ENCODE measurements at regions not wholly inside any gene's neighbourhood (a gene's known extent, or its start where the extent isn't known, plus 50 kb on each side); places are given as distances from the start of the nearest gene placed in this dataset.

DNA sequence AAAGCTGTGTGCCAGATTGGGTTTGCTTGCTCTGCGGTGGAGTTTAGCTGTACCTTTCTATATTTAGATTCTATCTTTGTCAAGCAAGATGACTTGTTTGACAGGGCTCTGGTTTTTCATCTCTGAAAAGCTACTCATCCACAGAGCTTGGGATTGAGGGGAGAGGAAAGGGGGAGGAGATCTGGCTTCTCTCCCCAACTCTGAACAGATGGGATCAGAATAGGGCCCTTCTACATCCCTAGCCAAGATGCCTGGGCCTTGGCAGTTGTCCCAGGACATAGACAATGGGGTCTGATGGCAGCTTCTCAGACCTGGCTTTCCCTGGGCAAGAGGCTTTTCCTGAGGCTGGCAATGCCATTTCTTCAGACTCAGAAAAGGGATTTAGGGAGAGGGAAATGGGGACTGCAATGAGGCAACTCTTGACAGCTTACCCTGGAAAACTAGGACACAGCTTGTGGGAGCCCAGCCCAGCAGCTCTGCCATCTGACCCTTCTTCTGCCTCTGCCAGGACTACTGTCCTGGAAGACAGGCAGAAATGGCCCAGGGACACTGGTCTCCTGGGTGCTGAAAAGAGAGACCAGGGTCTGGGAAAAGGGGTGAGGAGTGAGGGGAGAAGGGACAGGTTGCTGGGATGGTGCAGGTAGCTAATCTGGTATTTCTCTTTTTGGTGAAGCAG, 50.2 kb upstream of the ASTN2 start:
- no TSS peak for BruUV-seq (replicated peaks)
- H4K20me1 ChIP-seq (ENCODE audit: insufficient read depth, low read length) = no peaks in the 10 kb centered on the region
- H3K79me2 ChIP-seq (ENCODE audit: insufficient read depth, low read depth, low read length) = no peaks in the 10 kb centered on the region
- H2AFZ ChIP-seq (ENCODE audit: low read length) = no peak overlapping the region
- H3K9me3 ChIP-seq (ENCODE audit: low read length) = no peaks in the 10 kb centered on the region
- H3K36me3 ChIP-seq (ENCODE audit: insufficient read depth, low read length) = no peaks in the 10 kb centered on the region
- H3K4me3 ChIP-seq (ENCODE audit: low read depth, low read length, poor library complexity, severe bottlenecking) = no peak overlapping the region
- POLR2A ChIA-PET = no interaction called here
- H3K4me1 ChIP-seq (ENCODE audit: insufficient read depth, low read length, poor library complexity, severe bottlenecking) = no peaks in the 10 kb centered on the region
- no peak for TF ChIP-seq EZH2phosphoT487 (IDR thresholded peaks at IDR 0.05; ENCODE audit: borderline replicate concordance, low read depth, low read length)
- TF ChIP-seq CTCF (conservative IDR thresholded peaks at IDR 0.05; ENCODE audit: low read length) = no peak
- no peaks in the 10 kb centered on the region for H3K9me2 ChIP-seq (ENCODE audit: insufficient read depth, low read length)
- intact Hi-C loops (cut with micrococcal nuclease; ENCODE audit: unreplicated experiment) = no loop called here
- CTCF ChIA-PET (ENCODE audit: unreplicated experiment) = interaction anchor here (0.6 kb wide), 1 partner anchor 91 kb away, joined by 3 read pairs; no protein-coding TSS in a partner anchor
- no peak for DNase-seq (ENCODE audit: low spot score)
- no peak overlapping the region for H3K4me2 ChIP-seq (ENCODE audit: low read length)
- no peak overlapping the region for H3K27ac ChIP-seq (ENCODE audit: low read depth, low read length, poor library complexity, severe bottlenecking)
